Upper lobe of left lung (tissue), 4 donors: ENCODE measurements at regions not wholly inside any gene's neighbourhood (a gene's known extent, or its start where the extent isn't known, plus 50 kb on each side); places are given as distances from the start of the nearest gene placed in this dataset.

Experiments
- CTCF ChIP-seq, 6 experiments: fragments of 450-650 bp in 4 of 6; fragments of 200-600 bp in 2 of 6; sonication (generic) in 2 of 6; IDR thresholded peaks; one replicate each; pipeline ENCODE4 v1.5.1; 2016 to 2019; ENCODE audit warnings: antibody characterized with exemption in 6 of 6
- EP300 ChIP-seq, 4 donors: sonication (generic); formaldehyde crosslinking; IDR thresholded peaks; one replicate each; pipeline ENCODE4 v1.5.1; 2017; ENCODE audit warnings: antibody characterized with exemption in 4 of 4, control low read depth in 2 of 4
- POLR2A ChIP-seq, 4 donors: fragments of 450-650 bp; IDR thresholded peaks; one replicate each; pipeline ENCODE4 v1.5.1; 2016 to 2017; ENCODE audit warnings: antibody characterized with exemption in 4 of 4, mild to moderate bottlenecking in 2 of 4
- POLR2AphosphoS5 ChIP-seq, 2 donors: sonication (generic); formaldehyde crosslinking; IDR thresholded peaks; one replicate each; pipeline ENCODE4 v1.5.1; 2017; ENCODE audit warnings: antibody characterized with exemption in 2 of 2

- no peak for TF ChIP-seq CTCF (IDR thresholded peaks at IDR 0.05)
- no peak for TF ChIP-seq POLR2AphosphoS5 (IDR thresholded peaks at IDR 0.05)
- TF ChIP-seq POLR2A (IDR thresholded peaks at IDR 0.05) = no peak
- no peak for TF ChIP-seq EP300 (IDR thresholded peaks at IDR 0.05)
Measured at GRCh38 chr5:40165789-40166728, 513.7 kb upstream of the PTGER4 start.
